A549 (cell line): ENCODE measurements at regions not wholly inside any gene's neighbourhood (a gene's known extent, or its start where the extent isn't known, plus 50 kb on each side); places are given as distances from the start of the nearest gene placed in this dataset.

Source experiments
- CEBPB ChIP-seq, 2 experiments: fragments of >200 bp in 1 of 2; sonication (Bioruptor Twin) in 1 of 2; formaldehyde crosslinking in 1 of 2; IDR thresholded peaks; 2 replicates each; pipeline ENCODE4 v1.6.1; 2012 to 2016
- TF ChIP-seq, protein P1 (sequence below): fragments of >200 bp; sonication (Bioruptor Twin); formaldehyde crosslinking; IDR thresholded peaks from 3 replicates; pipeline ENCODE4 v1.5.1; 2016
- TF ChIP-seq, protein P2 (sequence below): fragments of 450-650 bp; IDR thresholded peaks from 2 replicates; pipeline ENCODE4 v1.6.1; 2014; ENCODE audit warnings: antibody characterized with exemption

DNA sequence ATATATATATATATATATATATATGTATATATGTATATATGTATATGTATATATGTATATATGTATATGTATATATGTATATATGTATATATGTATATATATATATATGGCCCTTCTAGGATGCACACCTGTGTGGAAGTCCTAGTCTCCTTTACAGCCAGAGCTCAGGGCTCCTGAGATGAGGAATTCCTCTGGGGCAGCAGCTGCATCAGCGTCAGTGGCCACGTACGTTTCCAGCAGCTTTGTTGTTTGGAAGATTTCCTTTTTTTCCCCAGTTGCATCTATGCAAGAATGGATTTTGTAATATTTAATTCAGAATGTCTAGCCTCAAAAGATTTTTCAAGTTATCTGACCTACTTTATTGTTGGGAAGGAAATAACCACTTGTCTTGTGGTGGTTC lies 68.6 kb downstream of the TNFAIP2 start:
- TF ChIP-seq, protein P1, sequence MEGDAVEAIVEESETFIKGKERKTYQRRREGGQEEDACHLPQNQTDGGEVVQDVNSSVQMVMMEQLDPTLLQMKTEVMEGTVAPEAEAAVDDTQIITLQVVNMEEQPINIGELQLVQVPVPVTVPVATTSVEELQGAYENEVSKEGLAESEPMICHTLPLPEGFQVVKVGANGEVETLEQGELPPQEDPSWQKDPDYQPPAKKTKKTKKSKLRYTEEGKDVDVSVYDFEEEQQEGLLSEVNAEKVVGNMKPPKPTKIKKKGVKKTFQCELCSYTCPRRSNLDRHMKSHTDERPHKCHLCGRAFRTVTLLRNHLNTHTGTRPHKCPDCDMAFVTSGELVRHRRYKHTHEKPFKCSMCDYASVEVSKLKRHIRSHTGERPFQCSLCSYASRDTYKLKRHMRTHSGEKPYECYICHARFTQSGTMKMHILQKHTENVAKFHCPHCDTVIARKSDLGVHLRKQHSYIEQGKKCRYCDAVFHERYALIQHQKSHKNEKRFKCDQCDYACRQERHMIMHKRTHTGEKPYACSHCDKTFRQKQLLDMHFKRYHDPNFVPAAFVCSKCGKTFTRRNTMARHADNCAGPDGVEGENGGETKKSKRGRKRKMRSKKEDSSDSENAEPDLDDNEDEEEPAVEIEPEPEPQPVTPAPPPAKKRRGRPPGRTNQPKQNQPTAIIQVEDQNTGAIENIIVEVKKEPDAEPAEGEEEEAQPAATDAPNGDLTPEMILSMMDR = no peak
- TF ChIP-seq, protein P2, sequence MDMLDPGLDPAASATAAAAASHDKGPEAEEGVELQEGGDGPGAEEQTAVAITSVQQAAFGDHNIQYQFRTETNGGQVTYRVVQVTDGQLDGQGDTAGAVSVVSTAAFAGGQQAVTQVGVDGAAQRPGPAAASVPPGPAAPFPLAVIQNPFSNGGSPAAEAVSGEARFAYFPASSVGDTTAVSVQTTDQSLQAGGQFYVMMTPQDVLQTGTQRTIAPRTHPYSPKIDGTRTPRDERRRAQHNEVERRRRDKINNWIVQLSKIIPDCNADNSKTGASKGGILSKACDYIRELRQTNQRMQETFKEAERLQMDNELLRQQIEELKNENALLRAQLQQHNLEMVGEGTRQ = no peak
- no peak for TF ChIP-seq CEBPB (IDR thresholded peaks at IDR 0.05)
